SK-N-SH treated with all-trans-retinoic acid at 6 μM for 48 hours (cell line): ENCODE measurements at regions not wholly inside any gene's neighbourhood (a gene's known extent, or its start where the extent isn't known, plus 50 kb on each side); places are given as distances from the start of the nearest gene placed in this dataset.

Source experiments
- CREB5 ChIP-seq: fragments of 250-450 bp; sonication (Bioruptor Pico); IDR thresholded peaks from 2 replicates; pipeline ENCODE4 v1.5.1; 2020; ENCODE audit warnings: low read depth, mild to moderate bottlenecking, moderate library complexity
- POU6F1 ChIP-seq: fragments of 250-450 bp; sonication (Bioruptor Pico); IDR thresholded peaks from 2 replicates; pipeline ENCODE4 v1.8.0; 2021; ENCODE audit warnings: low read depth, mild to moderate bottlenecking, moderate library complexity, borderline replicate concordance
- RARB ChIP-seq: fragments of 250-450 bp; sonication (Bioruptor Pico); IDR thresholded peaks from 2 replicates; pipeline ENCODE4 v1.8.0; 2021; ENCODE audit warnings: mild to moderate bottlenecking, moderate library complexity
- ZC3H10 ChIP-seq: fragments of 250-450 bp; sonication (Bioruptor Pico); IDR thresholded peaks from 2 replicates; pipeline ENCODE4 v1.5.1; 2021; ENCODE audit warnings: mild to moderate bottlenecking, moderate library complexity
- ZFP30 ChIP-seq: fragments of 450-650 bp; formaldehyde crosslinking; IDR thresholded peaks from 2 replicates; pipeline ENCODE4 v1.5.0; 2022; ENCODE audit warnings: mild to moderate bottlenecking, moderate library complexity
- ZNF8 ChIP-seq: fragments of 450-650 bp; formaldehyde crosslinking; IDR thresholded peaks from 2 replicates; pipeline ENCODE4 v1.5.0; 2020; ENCODE audit warnings: mild to moderate bottlenecking, moderate library complexity

GRCh38 chr6:15888798-15889772, 226.3 kb upstream of the DTNBP1 start:
- TF ChIP-seq CREB5, result no peak
- no peak for TF ChIP-seq ZFP30 (CRISPR knock-in tag)
- no peak for TF ChIP-seq POU6F1
- no peak for TF ChIP-seq RARB (CRISPR knock-in tag)
- no peak for TF ChIP-seq ZC3H10 (CRISPR knock-in tag)
- no peak for TF ChIP-seq ZNF8 (CRISPR knock-in tag)
